ENCODE measurements at regions not wholly inside any gene's neighbourhood (a gene's known extent, or its start where the extent isn't known, plus 50 kb on each side); places are given as distances from the start of the nearest gene placed in this dataset.

DNA sequence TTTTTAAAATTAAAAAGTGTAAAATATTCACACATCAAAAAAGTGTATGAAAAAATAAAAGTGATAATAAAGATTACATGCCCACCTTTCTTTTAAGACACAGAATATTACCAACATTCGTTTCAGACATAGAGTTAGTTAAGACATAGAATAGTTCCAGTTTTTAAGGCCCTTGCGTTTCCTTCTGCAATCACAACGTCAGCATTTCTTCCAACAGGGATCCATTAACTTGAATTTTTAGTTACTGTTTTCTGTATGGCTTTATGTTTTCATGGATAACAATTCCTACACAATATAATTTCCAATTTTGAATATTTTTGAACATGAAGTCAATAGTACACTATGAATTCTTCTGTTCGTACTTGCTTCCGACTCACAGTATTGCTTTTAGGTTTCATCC, 170.8 kb upstream of the C11orf87 start:
- WGBS (ENCODE audit: insufficient coverage), result no CpG with 5 or more reads among the region's 5 CpGs
- Histone ChIP-seq H3K9me3 (no peaks in the 10 kb centered on the region), H3K27ac (ENCODE audit: low read length) (no peak overlapping the region), H3K27me3 (replicated peaks in 1 of 2; ENCODE audit: control insufficient read depth in 2 of 2, extremely low read depth in 1 of 2, insufficient read depth in 2 of 2, low read length in 1 of 2) (no peaks in the 10 kb centered on the region), H3K4me1 (ENCODE audit: control insufficient read depth in 1 of 2, extremely low read depth in 1 of 2, insufficient read depth in 2 of 2, low read length in 2 of 2) (no peaks in the 10 kb centered on the region), H3K4me3 (ENCODE audit: control insufficient read depth in 1 of 2, extremely low read depth in 1 of 2, low read length in 1 of 2) (no peak overlapping the region), H3K36me3 (ENCODE audit: control insufficient read depth in 2 of 2, extremely low read depth in 1 of 2, insufficient read depth in 1 of 2, low read length in 1 of 2) (no peaks in the 10 kb centered on the region)
- ChIA-PET POLR2A (no interaction called here), CTCF (no interaction called here)
- H3K4me3 Mint-ChIP-seq, result no peak overlapping the region
- no peaks in the 10 kb centered on the region for H3K4me1 Mint-ChIP-seq
- no peaks in the 10 kb centered on the region for H3K36me3 Mint-ChIP-seq
- no peaks in the 10 kb centered on the region for H3K27me3 Mint-ChIP-seq
- DNase-seq (no peak), ATAC-seq (replicated peaks in 1 of 4) (no peak)
- no peak overlapping the region for H3K27ac Mint-ChIP-seq
- peaks cover 0 to 13% (median 13%) of the 10 kb centered on the region in 3 donors for H3K9me3 Mint-ChIP-seq

DNA sequence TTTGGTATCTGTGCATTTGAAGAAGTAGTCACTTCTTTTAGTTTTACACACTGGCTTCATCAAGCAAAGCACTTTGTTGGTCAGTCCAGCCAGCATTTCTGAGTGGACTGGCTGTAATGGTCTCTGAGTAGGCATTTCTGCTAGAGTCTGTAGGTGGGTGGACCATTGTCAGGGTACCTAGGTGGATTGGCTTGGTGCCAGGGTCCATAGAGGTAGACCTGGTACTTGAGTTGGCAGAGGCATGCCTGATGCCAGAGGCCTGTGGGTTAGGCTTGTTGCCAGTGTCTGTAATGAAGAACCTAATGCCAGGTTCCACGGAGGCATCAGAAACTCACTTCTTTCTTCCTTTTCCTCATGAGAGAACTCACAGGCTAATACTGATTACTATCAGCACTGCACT, 157.9 kb upstream of the C11orf87 start:
- ATAC-seq (replicated peaks in 1 of 4), result no peak
- H3K27me3 Mint-ChIP-seq, result no peaks in the 10 kb centered on the region
- no peaks in the 10 kb centered on the region for H3K4me1 Mint-ChIP-seq
- ChIA-PET POLR2A (no interaction called here), CTCF (interaction anchor here in 1 of 2 donors (0.9 kb wide), 1 partner anchor 103 kb away, joined by 3 read pairs; no protein-coding TSS in a partner anchor)
- Histone ChIP-seq H3K4me3 (ENCODE audit: control insufficient read depth in 1 of 2, extremely low read depth in 1 of 2, low read length in 1 of 2) (no peak overlapping the region), H3K27me3 (replicated peaks in 1 of 2; ENCODE audit: control insufficient read depth in 2 of 2, extremely low read depth in 1 of 2, insufficient read depth in 2 of 2, low read length in 1 of 2) (no peaks in the 10 kb centered on the region), H3K36me3 (ENCODE audit: control insufficient read depth in 2 of 2, extremely low read depth in 1 of 2, insufficient read depth in 1 of 2, low read length in 1 of 2) (no peaks in the 10 kb centered on the region), H3K4me1 (ENCODE audit: control insufficient read depth in 1 of 2, extremely low read depth in 1 of 2, insufficient read depth in 2 of 2, low read length in 2 of 2) (no peaks in the 10 kb centered on the region), H3K9me3 (no peaks in the 10 kb centered on the region), H3K27ac (ENCODE audit: low read length) (no peak overlapping the region)
- H3K36me3 Mint-ChIP-seq, result no peaks in the 10 kb centered on the region
- no peak for DNase-seq
- H3K27ac Mint-ChIP-seq, result no peak overlapping the region
- no peak overlapping the region for H3K4me3 Mint-ChIP-seq
- WGBS (ENCODE audit: insufficient coverage), result no CpG with 5 or more reads among the region's 1 CpG
- H3K9me3 Mint-ChIP-seq, result peaks cover 5 to 28% (median 27%) of the 10 kb centered on the region in 3 donors

DNA sequence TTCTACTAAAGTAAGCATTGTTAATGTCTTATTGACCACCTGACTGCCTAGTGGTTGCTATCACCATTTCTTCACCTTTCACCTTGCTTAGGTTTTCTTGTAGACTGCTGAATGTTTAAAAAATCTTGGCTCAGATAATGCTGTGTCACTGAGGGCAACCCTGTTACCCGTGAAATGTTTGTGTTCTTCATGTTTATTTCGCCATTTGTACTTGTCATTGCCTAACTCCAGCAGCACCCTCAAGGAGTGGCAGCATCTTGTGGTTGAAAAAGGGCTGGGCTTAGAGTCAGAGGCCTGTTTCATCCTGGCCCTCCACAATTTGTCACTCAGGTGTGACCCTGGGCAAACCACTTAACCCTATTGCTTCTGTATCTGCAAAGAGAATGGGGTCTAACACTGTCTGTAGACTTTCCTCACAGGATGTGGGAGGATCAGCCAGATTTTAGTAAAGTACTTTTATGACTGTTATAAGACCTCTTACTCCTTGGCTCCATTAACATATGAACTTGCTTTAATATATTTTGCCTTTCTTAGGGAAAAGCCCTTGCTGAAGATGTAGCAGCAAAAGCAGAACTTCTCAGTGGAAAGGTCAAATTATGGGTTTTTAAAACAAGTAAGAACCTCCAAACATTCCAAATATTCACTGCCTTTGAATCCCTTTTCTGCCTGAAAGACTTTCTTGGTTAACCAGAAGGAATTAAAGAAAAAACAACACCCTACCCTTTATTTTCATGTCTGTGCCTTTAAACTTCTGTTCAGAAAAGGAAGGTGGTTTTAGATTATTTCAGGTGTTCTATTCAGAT, 154.5 kb upstream of the C11orf87 start:
- Histone ChIP-seq H3K4me1 (ENCODE audit: control insufficient read depth in 1 of 2, extremely low read depth in 1 of 2, insufficient read depth in 2 of 2, low read length in 2 of 2) (no peaks in the 10 kb centered on the region), H3K27me3 (replicated peaks in 1 of 2; ENCODE audit: control insufficient read depth in 2 of 2, extremely low read depth in 1 of 2, insufficient read depth in 2 of 2, low read length in 1 of 2) (no peaks in the 10 kb centered on the region), H3K4me3 (ENCODE audit: control insufficient read depth in 1 of 2, extremely low read depth in 1 of 2, low read length in 1 of 2) (no peak overlapping the region), H3K36me3 (ENCODE audit: control insufficient read depth in 2 of 2, extremely low read depth in 1 of 2, insufficient read depth in 1 of 2, low read length in 1 of 2) (no peaks in the 10 kb centered on the region), H3K9me3 (no peaks in the 10 kb centered on the region), H3K27ac (ENCODE audit: low read length) (no peak overlapping the region)
- WGBS (ENCODE audit: insufficient coverage), result 40% methylated on average over 1 of the region's 2 CpGs
- Mint-ChIP-seq H3K27me3 (no peaks in the 10 kb centered on the region), H3K36me3 (no peaks in the 10 kb centered on the region), H3K4me1 (no peaks in the 10 kb centered on the region), H3K9me3 (peaks cover 7 to 30% (median 29%) of the 10 kb centered on the region in 3 donors), H3K4me3 (no peak overlapping the region), H3K27ac (no peak overlapping the region)
- DNase-seq (no peak), ATAC-seq (replicated peaks in 1 of 4) (no peak)
- ChIA-PET CTCF (no interaction called here), POLR2A (no interaction called here)

DNA sequence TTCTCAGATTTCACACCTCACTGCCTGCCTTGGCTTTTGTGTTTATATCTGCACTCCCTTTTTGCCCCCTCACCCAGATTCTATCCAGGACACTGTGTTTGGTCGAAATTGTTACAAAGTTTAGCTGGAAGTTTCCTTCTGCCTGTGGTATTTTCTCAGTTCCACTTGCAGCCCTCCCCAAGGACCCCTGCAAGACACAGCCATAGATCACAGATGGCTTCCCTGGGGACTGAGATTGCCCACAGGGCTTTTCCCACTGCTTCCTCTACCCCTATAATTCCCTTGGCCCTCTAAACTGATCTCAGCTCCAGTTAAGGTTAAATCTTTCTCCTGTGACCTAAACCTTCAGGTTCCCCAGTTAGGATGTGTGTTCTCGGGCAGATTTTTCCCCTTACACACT, 146.1 kb upstream of the C11orf87 start:
- H3K4me3 ChIP-seq (ENCODE audit: control insufficient read depth in 1 of 2, extremely low read depth in 1 of 2, low read length in 1 of 2), result no peak overlapping the region
- DNase-seq, result no peak
- no peaks in the 10 kb centered on the region for H3K9me3 ChIP-seq
- Mint-ChIP-seq H3K9me3 (peaks cover 15 to 20% (median 18%) of the 10 kb centered on the region in 3 donors), H3K4me3 (no peak overlapping the region), H3K36me3 (no peaks in the 10 kb centered on the region), H3K27me3 (no peaks in the 10 kb centered on the region), H3K4me1 (no peaks in the 10 kb centered on the region), H3K27ac (no peak overlapping the region)
- no peaks in the 10 kb centered on the region for H3K27me3 ChIP-seq (replicated peaks in 1 of 2; ENCODE audit: control insufficient read depth in 2 of 2, extremely low read depth in 1 of 2, insufficient read depth in 2 of 2, low read length in 1 of 2)
- no peaks in the 10 kb centered on the region for H3K36me3 ChIP-seq (ENCODE audit: control insufficient read depth in 2 of 2, extremely low read depth in 1 of 2, insufficient read depth in 1 of 2, low read length in 1 of 2)
- no CpG with 5 or more reads among the region's 2 CpGs for WGBS (ENCODE audit: insufficient coverage)
- CTCF ChIA-PET, result no interaction called here
- H3K4me1 ChIP-seq (ENCODE audit: control insufficient read depth in 1 of 2, extremely low read depth in 1 of 2, insufficient read depth in 2 of 2, low read length in 2 of 2), result no peaks in the 10 kb centered on the region
- no peak overlapping the region for H3K27ac ChIP-seq (ENCODE audit: low read length)
- POLR2A ChIA-PET, result no interaction called here
- ATAC-seq (replicated peaks in 1 of 4), result no peak

DNA sequence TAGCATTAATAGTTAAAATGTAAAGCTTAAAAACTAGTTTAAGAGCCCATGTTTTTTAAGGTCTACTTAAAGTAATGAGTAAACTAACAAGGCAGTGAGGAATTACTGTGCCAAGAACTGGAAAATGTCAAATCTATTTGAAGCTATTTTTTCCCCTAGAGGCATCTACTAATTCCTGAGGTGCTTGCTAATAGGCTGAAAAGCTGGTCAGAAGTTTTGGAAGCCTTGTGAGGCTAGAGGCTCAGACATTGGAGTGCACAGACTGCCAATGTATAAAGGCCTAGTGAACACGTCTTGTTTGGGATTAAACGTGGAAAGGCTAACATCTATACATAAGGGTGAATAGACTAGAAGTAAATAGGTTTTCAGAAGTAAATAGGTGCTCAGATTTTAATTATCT, 136.5 kb upstream of the C11orf87 start:
- DNase-seq (no peak), ATAC-seq (replicated peaks in 1 of 4) (no peak)
- peaks cover 4 to 10% (median 8%) of the 10 kb centered on the region in 3 donors for H3K9me3 Mint-ChIP-seq
- Histone ChIP-seq H3K4me3 (ENCODE audit: control insufficient read depth in 1 of 2, extremely low read depth in 1 of 2, low read length in 1 of 2) (no peak overlapping the region), H3K27me3 (replicated peaks in 1 of 2; ENCODE audit: control insufficient read depth in 2 of 2, extremely low read depth in 1 of 2, insufficient read depth in 2 of 2, low read length in 1 of 2) (peaks cover 0 to 4% of the 10 kb centered on the region in 2 experiments), H3K9me3 (no peaks in the 10 kb centered on the region), H3K27ac (ENCODE audit: low read length) (no peak overlapping the region), H3K36me3 (ENCODE audit: control insufficient read depth in 2 of 2, extremely low read depth in 1 of 2, insufficient read depth in 1 of 2, low read length in 1 of 2) (no peaks in the 10 kb centered on the region), H3K4me1 (ENCODE audit: control insufficient read depth in 1 of 2, extremely low read depth in 1 of 2, insufficient read depth in 2 of 2, low read length in 2 of 2) (no peaks in the 10 kb centered on the region)
- CTCF ChIA-PET, result no interaction called here
- no peaks in the 10 kb centered on the region for H3K4me1 Mint-ChIP-seq
- no peaks in the 10 kb centered on the region for H3K27me3 Mint-ChIP-seq
- no CpG with 5 or more reads among the region's 2 CpGs for WGBS (ENCODE audit: insufficient coverage)
- no peaks in the 10 kb centered on the region for H3K36me3 Mint-ChIP-seq
- POLR2A ChIA-PET, result no interaction called here
- no peak overlapping the region for H3K4me3 Mint-ChIP-seq
- H3K27ac Mint-ChIP-seq, result no peak overlapping the region

DNA sequence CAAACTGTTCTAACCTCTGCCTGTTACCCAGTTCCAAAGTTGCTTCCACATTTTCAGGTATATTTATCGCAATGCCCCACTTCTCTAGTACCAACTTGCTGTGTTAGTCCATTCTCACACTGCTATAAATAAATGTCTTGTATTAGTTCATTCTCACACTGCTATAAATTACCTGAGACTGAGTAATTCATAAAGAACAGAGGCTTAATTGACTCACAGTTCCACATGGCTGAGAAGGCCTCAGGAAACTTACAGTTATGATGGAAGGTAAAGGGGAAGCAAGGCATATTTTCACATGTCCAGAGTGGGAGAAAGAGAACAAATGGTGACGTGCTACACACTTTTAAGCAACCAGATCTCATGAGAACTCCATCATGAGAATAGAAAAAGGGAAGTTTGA, 130.4 kb upstream of the C11orf87 start:
- no peak for ATAC-seq (replicated peaks in 1 of 4)
- ChIA-PET CTCF (no interaction called here), POLR2A (no interaction called here)
- Histone ChIP-seq H3K9me3 (no peaks in the 10 kb centered on the region), H3K27ac (ENCODE audit: low read length) (no peak overlapping the region), H3K27me3 (replicated peaks in 1 of 2; ENCODE audit: control insufficient read depth in 2 of 2, extremely low read depth in 1 of 2, insufficient read depth in 2 of 2, low read length in 1 of 2) (no peaks in the 10 kb centered on the region), H3K36me3 (ENCODE audit: control insufficient read depth in 2 of 2, extremely low read depth in 1 of 2, insufficient read depth in 1 of 2, low read length in 1 of 2) (no peaks in the 10 kb centered on the region), H3K4me3 (ENCODE audit: control insufficient read depth in 1 of 2, extremely low read depth in 1 of 2, low read length in 1 of 2) (no peak overlapping the region), H3K4me1 (ENCODE audit: control insufficient read depth in 1 of 2, extremely low read depth in 1 of 2, insufficient read depth in 2 of 2, low read length in 2 of 2) (no peaks in the 10 kb centered on the region)
- Mint-ChIP-seq H3K27me3 (no peaks in the 10 kb centered on the region), H3K27ac (no peak overlapping the region), H3K4me3 (no peak overlapping the region), H3K36me3 (no peaks in the 10 kb centered on the region), H3K9me3 (peaks cover 2 to 15% (median 5%) of the 10 kb centered on the region in 3 donors), H3K4me1 (no peaks in the 10 kb centered on the region)
- no CpG with 5 or more reads among the region's 2 CpGs for WGBS (ENCODE audit: insufficient coverage)
- no peak for DNase-seq

DNA sequence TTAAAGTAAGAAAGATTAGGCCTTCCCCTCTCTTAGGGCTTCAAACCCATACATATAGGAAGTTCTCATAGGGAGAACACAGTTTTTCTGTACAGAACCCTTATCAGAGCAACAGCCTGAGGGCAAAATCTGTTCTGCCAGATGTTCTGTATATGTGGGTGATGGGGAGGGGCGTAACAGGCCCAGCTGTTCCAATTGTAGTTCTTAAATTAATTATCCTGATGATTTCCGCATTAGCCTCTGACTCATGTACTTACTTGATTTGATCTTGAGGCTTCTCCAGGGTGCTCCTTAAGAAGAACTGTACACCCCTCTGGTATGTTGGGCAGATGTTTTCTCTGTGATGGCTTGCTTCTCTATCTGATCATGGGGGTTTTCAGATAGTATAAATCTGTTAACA, 123.1 kb upstream of the C11orf87 start:
- DNase-seq (no peak), ATAC-seq (replicated peaks in 1 of 4) (no peak)
- Histone ChIP-seq H3K36me3 (ENCODE audit: control insufficient read depth in 2 of 2, extremely low read depth in 1 of 2, insufficient read depth in 1 of 2, low read length in 1 of 2) (no peaks in the 10 kb centered on the region), H3K4me3 (ENCODE audit: control insufficient read depth in 1 of 2, extremely low read depth in 1 of 2, low read length in 1 of 2) (no peak overlapping the region), H3K27me3 (replicated peaks in 1 of 2; ENCODE audit: control insufficient read depth in 2 of 2, extremely low read depth in 1 of 2, insufficient read depth in 2 of 2, low read length in 1 of 2) (no peaks in the 10 kb centered on the region), H3K9me3 (no peaks in the 10 kb centered on the region), H3K27ac (ENCODE audit: low read length) (no peak overlapping the region), H3K4me1 (ENCODE audit: control insufficient read depth in 1 of 2, extremely low read depth in 1 of 2, insufficient read depth in 2 of 2, low read length in 2 of 2) (no peaks in the 10 kb centered on the region)
- Mint-ChIP-seq H3K9me3 (peaks cover 0 to 2% (median 0%) of the 10 kb centered on the region in 3 donors), H3K27me3 (no peaks in the 10 kb centered on the region), H3K27ac (no peak overlapping the region), H3K36me3 (no peaks in the 10 kb centered on the region), H3K4me3 (no peak overlapping the region), H3K4me1 (no peaks in the 10 kb centered on the region)
- WGBS (ENCODE audit: insufficient coverage), result 100% methylated on average over 1 of the region's 2 CpGs
- CTCF ChIA-PET, result no interaction called here
- POLR2A ChIA-PET, result no interaction called here
